ENCODE measurements at regions not wholly inside any gene's neighbourhood (a gene's known extent, or its start where the extent isn't known, plus 50 kb on each side); places are given as distances from the start of the nearest gene placed in this dataset.
A peak's percentile ranks its signal among the peaks of the same experiment; 100 is the strongest.

- TF ChIP-seq CTCF (IDR thresholded peaks at IDR 0.05; ENCODE audit: low read depth, low read length, poor library complexity, severe bottlenecking): peak; percentile 85
- no peak for TF ChIP-seq EZH2phosphoT487 (IDR thresholded peaks at IDR 0.05; ENCODE audit: borderline replicate concordance, low read length)
Measured at GRCh38 chr6:56314683-56315523, 67.5 kb upstream of the COL21A1 start.
